HepG2 (cell line): ENCODE measurements at regions not wholly inside any gene's neighbourhood (a gene's known extent, or its start where the extent isn't known, plus 50 kb on each side); places are given as distances from the start of the nearest gene placed in this dataset.

Experiments used
- ARNT ChIP-seq: fragments of 450-650 bp; IDR thresholded peaks from 2 replicates; pipeline ENCODE4 v1.6.1; 2017
- CCAR2 ChIP-seq: fragments of 200-400 bp; formaldehyde crosslinking; optimal IDR thresholded peaks from 2 replicates; pipeline ENCODE3; 2018; ENCODE audit warnings: low read depth, mild to moderate bottlenecking, low read length, moderate library complexity
- NFIB ChIP-seq: sonication (generic); formaldehyde crosslinking; IDR thresholded peaks from 2 replicates; pipeline ENCODE4 v1.9.0; 2021; ENCODE audit warnings: missing genetic modification reagents, mild to moderate bottlenecking, borderline replicate concordance
- SMC3 ChIP-seq: IDR thresholded peaks from 2 replicates; pipeline ENCODE4 v1.6.1; 2011; ENCODE audit warnings: low read length, improper control_type of control experiment
- SRSF9 ChIP-seq: fragments of 200-400 bp; formaldehyde crosslinking; IDR thresholded peaks from 2 replicates; pipeline ENCODE4 v1.6.1; 2018; ENCODE audit warnings: borderline replicate concordance, mild to moderate bottlenecking, low read depth, low read length; ENCODE audit not compliant: insufficient read depth, poor library complexity, severe bottlenecking
- TFDP2 ChIP-seq: sonication (generic); formaldehyde crosslinking; IDR thresholded peaks from 2 replicates; pipeline ENCODE4 v1.4.0; 2020; ENCODE audit warnings: missing genetic modification reagents
- ZNF629 ChIP-seq: sonication (generic); formaldehyde crosslinking; conservative IDR thresholded peaks from 2 replicates; pipeline ENCODE4 v1.5.0; 2020; ENCODE audit warnings: missing genetic modification reagents
- TF ChIP-seq, protein P1 (sequence below): sonication (generic); formaldehyde crosslinking; IDR thresholded peaks from 2 replicates; pipeline ENCODE4 v1.5.0; 2020; ENCODE audit warnings: mild to moderate bottlenecking, missing genetic modification reagents, moderate library complexity
- TF ChIP-seq, protein P2 (sequence below): sonication (generic); formaldehyde crosslinking; IDR thresholded peaks from 2 replicates; pipeline ENCODE4 v1.4.0; 2020; ENCODE audit warnings: missing genetic modification reagents

GRCh38 chr2:238713198-238713826, 134.6 kb upstream of the TWIST2 start:
- TF ChIP-seq, protein P1, sequence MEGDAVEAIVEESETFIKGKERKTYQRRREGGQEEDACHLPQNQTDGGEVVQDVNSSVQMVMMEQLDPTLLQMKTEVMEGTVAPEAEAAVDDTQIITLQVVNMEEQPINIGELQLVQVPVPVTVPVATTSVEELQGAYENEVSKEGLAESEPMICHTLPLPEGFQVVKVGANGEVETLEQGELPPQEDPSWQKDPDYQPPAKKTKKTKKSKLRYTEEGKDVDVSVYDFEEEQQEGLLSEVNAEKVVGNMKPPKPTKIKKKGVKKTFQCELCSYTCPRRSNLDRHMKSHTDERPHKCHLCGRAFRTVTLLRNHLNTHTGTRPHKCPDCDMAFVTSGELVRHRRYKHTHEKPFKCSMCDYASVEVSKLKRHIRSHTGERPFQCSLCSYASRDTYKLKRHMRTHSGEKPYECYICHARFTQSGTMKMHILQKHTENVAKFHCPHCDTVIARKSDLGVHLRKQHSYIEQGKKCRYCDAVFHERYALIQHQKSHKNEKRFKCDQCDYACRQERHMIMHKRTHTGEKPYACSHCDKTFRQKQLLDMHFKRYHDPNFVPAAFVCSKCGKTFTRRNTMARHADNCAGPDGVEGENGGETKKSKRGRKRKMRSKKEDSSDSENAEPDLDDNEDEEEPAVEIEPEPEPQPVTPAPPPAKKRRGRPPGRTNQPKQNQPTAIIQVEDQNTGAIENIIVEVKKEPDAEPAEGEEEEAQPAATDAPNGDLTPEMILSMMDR (CRISPR knock-in tag) = no peak
- TF ChIP-seq SMC3 (no peak), SRSF9 (no peak), ARNT (no peak), NFIB (CRISPR knock-in tag) (no peak), ZNF629 (CRISPR knock-in tag) (no peak), CCAR2 (no peak), TFDP2 (CRISPR knock-in tag) (no peak)
- TF ChIP-seq, protein P2, sequence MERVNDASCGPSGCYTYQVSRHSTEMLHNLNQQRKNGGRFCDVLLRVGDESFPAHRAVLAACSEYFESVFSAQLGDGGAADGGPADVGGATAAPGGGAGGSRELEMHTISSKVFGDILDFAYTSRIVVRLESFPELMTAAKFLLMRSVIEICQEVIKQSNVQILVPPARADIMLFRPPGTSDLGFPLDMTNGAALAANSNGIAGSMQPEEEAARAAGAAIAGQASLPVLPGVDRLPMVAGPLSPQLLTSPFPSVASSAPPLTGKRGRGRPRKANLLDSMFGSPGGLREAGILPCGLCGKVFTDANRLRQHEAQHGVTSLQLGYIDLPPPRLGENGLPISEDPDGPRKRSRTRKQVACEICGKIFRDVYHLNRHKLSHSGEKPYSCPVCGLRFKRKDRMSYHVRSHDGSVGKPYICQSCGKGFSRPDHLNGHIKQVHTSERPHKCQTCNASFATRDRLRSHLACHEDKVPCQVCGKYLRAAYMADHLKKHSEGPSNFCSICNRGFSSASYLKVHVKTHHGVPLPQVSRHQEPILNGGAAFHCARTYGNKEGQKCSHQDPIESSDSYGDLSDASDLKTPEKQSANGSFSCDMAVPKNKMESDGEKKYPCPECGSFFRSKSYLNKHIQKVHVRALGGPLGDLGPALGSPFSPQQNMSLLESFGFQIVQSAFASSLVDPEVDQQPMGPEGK (CRISPR knock-in tag) = no peak
